ENCODE measurements at regions not wholly inside any gene's neighbourhood (a gene's known extent, or its start where the extent isn't known, plus 50 kb on each side); places are given as distances from the start of the nearest gene placed in this dataset.

DNA sequence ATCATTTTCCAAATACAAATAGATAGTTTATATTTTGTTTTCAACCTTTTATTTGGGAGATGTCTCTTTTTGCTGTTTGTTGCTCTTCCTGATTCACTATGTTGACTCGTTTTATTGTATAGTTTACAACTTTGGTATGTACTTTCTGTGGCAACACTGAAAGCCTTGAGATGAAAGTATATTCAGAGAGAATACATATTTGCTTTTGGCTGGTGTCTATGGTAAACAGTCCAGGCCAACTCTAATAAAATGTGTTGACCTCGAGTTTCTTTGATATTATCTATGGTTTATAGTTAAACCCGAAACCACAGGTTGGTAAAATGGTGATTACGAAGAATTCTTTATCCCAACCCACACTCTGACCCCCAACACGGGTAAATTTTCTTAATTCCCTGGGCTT is 919.6 kb upstream of the MAP3K7 start:
- Histone ChIP-seq H3K4ac (ENCODE audit: low read depth, low read length) (no peak overlapping the region), H4K8ac (replicated peaks; ENCODE audit: insufficient read length, low read depth, low read length) (no peak overlapping the region), H3K4me2 (ENCODE audit: insufficient read depth, insufficient read length, low read length) (no peak overlapping the region), H3K9me3 (ENCODE audit: control insufficient read depth, low read depth, low read length) (no peaks in the 10 kb centered on the region), H3K27me3 (ENCODE audit: insufficient read depth, low read length) (no peaks in the 10 kb centered on the region), H2AFZ (ENCODE audit: low read length) (no peak overlapping the region), H4K20me1 (ENCODE audit: control insufficient read depth, insufficient read depth, insufficient read length) (no peaks in the 10 kb centered on the region), H3K23me2 (ENCODE audit: insufficient read length, low read depth, low read length, poor library complexity, severe bottlenecking) (no peaks in the 10 kb centered on the region), H2BK20ac (ENCODE audit: low read depth, low read length, poor library complexity, severe bottlenecking) (no peak overlapping the region), H2BK12ac (ENCODE audit: insufficient read length, low read depth, low read length) (no peak overlapping the region), H3K79me2 (ENCODE audit: insufficient read depth, low read length) (no peaks in the 10 kb centered on the region), H3K9ac (ENCODE audit: extremely low read depth, insufficient read length, low read length) (no peak overlapping the region), H4K91ac (ENCODE audit: insufficient read length, low read depth, low read length) (no peak overlapping the region), H3K56ac (ENCODE audit: insufficient read length, low read depth, low read length) (no peak overlapping the region), H3K79me1 (ENCODE audit: insufficient read depth, low read depth, low read length, poor library complexity, severe bottlenecking) (no peaks in the 10 kb centered on the region), H2BK120ac (ENCODE audit: low read depth, low read length, poor library complexity, severe bottlenecking) (no peak overlapping the region), H2AK5ac (ENCODE audit: insufficient read length, low read length) (no peak overlapping the region), H4K5ac (ENCODE audit: insufficient read length, low read depth, low read length) (no peak overlapping the region), H3K14ac (ENCODE audit: insufficient read depth, low read length) (no peak overlapping the region), H3T11ph (ENCODE audit: low read length) (no peak overlapping the region), H3K27ac (ENCODE audit: insufficient read length, low read depth, low read length) (no peak overlapping the region), H3K18ac (ENCODE audit: insufficient read length, low read depth, low read length) (no peak overlapping the region), H3K4me1 (ENCODE audit: insufficient read depth, low read length) (no peaks in the 10 kb centered on the region), H3K23ac (ENCODE audit: insufficient read length, low read depth, low read length) (no peak overlapping the region), H2BK15ac (ENCODE audit: low read depth, low read length) (no peak overlapping the region), H2BK5ac (ENCODE audit: insufficient read length, low read length) (no peak overlapping the region)
- peaks cover 0 to 8% of the 10 kb centered on the region in 2 experiments; a peak in 1 of 5 replicates for H3K9me3 Mint-ChIP-seq
- WGBS (ENCODE audit: extremely low coverage, insufficient read length, low lambda C conversion rate) = no CpG with 5 or more reads among the region's 5 CpGs
- H3K4me3 Mint-ChIP-seq = no peak overlapping the region
- TF ChIP-seq, protein P1, sequence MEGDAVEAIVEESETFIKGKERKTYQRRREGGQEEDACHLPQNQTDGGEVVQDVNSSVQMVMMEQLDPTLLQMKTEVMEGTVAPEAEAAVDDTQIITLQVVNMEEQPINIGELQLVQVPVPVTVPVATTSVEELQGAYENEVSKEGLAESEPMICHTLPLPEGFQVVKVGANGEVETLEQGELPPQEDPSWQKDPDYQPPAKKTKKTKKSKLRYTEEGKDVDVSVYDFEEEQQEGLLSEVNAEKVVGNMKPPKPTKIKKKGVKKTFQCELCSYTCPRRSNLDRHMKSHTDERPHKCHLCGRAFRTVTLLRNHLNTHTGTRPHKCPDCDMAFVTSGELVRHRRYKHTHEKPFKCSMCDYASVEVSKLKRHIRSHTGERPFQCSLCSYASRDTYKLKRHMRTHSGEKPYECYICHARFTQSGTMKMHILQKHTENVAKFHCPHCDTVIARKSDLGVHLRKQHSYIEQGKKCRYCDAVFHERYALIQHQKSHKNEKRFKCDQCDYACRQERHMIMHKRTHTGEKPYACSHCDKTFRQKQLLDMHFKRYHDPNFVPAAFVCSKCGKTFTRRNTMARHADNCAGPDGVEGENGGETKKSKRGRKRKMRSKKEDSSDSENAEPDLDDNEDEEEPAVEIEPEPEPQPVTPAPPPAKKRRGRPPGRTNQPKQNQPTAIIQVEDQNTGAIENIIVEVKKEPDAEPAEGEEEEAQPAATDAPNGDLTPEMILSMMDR (conservative IDR thresholded peaks at IDR 0.05) = no peak
- H3K36me3 Mint-ChIP-seq (ENCODE audit: insufficient read depth in 1 of 3, low read depth in 3 of 3) = 0 out of 7 replicates have a peak, but pooled peaks cover 0 to 1% (median 0%) of the 10 kb centered on the region in 3 experiments
- no peak for DNase-seq
- no peak overlapping the region for H3K27ac Mint-ChIP-seq
- no peaks in the 10 kb centered on the region for H3K4me1 Mint-ChIP-seq
- no peaks in the 10 kb centered on the region; the same call in 1 of the 2 replicates for H3K27me3 Mint-ChIP-seq (ENCODE audit: low read depth)

All from H9 (cell line).